OCI-LY1 (cell line): ENCODE measurements at regions not wholly inside any gene's neighbourhood (a gene's known extent, or its start where the extent isn't known, plus 50 kb on each side); places are given as distances from the start of the nearest gene placed in this dataset.

Source experiments
- H2AFZ ChIP-seq: fragments of 200-600 bp; sonication (generic), shearing (Covaris generic); 2 replicates; pipeline ENCODE4 v1.6.0; 2014; ENCODE audit warnings: antibody characterized with exemption, mild to moderate bottlenecking, low read length
- H3F3A ChIP-seq: fragments of 200-600 bp; sonication (generic), shearing (Covaris generic); 2 replicates; pipeline ENCODE4 v1.6.0; 2014; ENCODE audit warnings: mild to moderate bottlenecking, antibody characterized with exemption, low read length, moderate library complexity; ENCODE audit not compliant: insufficient read depth
- H3K27ac ChIP-seq: fragments of 200-600 bp; sonication (generic); 2 replicates; pipeline ENCODE4 v1.5.1; 2014; ENCODE audit warnings: low read length, mixed run types, mild to moderate bottlenecking, low read depth; ENCODE audit not compliant: poor library complexity, severe bottlenecking
- H3K27me3 ChIP-seq: fragments of 200-600 bp; sonication (generic); 2 replicates; pipeline ENCODE4 v1.6.0; 2014; ENCODE audit warnings: antibody characterized with exemption, mild to moderate bottlenecking, low read length, moderate library complexity; ENCODE audit not compliant: insufficient read depth
- H3K36me3 ChIP-seq: fragments of 200-600 bp; sonication (generic); 2 replicates; pipeline ENCODE4 v1.6.1; 2014; ENCODE audit warnings: mild to moderate bottlenecking, antibody characterized with exemption, low read length, moderate library complexity, mixed read lengths; ENCODE audit not compliant: insufficient read depth
- H3K4me1 ChIP-seq: fragments of 200-600 bp; sonication (generic); 2 replicates; pipeline ENCODE4 v1.5.1; 2014; ENCODE audit warnings: mild to moderate bottlenecking, low read length, moderate library complexity; ENCODE audit not compliant: insufficient read depth, severe bottlenecking
- H3K4me2 ChIP-seq: fragments of 200-600 bp; sonication (generic), shearing (Covaris generic); 2 replicates; pipeline ENCODE4 v1.6.1; 2014; ENCODE audit warnings: low read length
- H3K4me3 ChIP-seq: fragments of 200-600 bp; sonication (generic); 2 replicates; pipeline ENCODE4 v1.5.1; 2014; ENCODE audit warnings: low read length, low read depth, mild to moderate bottlenecking, mixed read lengths; ENCODE audit not compliant: poor library complexity, severe bottlenecking
- H3K79me2 ChIP-seq: fragments of 200-600 bp; shearing (Covaris generic); 2 replicates; pipeline ENCODE4 v1.6.1; 2016; ENCODE audit warnings: mixed run types, low read length, mixed read lengths; ENCODE audit not compliant: insufficient read depth
- H3K9ac ChIP-seq: fragments of 200-600 bp; sonication (generic), shearing (Covaris generic); 2 replicates; pipeline ENCODE4 v1.6.1; 2014; ENCODE audit warnings: mild to moderate bottlenecking, low read length, mixed read lengths
- H3K9me2 ChIP-seq: fragments of 200-600 bp; sonication (generic), shearing (Covaris generic); 2 replicates; pipeline ENCODE4 v1.6.1; 2014; ENCODE audit warnings: low read depth, mild to moderate bottlenecking, low read length, mixed read lengths
- H3K9me3 ChIP-seq: fragments of 200-600 bp; shearing (Covaris generic); 2 replicates; pipeline ENCODE4 v1.6.1; 2014; ENCODE audit warnings: low read length, mixed read lengths
- H4K20me1 ChIP-seq: fragments of 200-600 bp; sonication (generic), shearing (Covaris generic); 2 replicates; pipeline ENCODE4 v1.6.0; 2016; ENCODE audit warnings: mild to moderate bottlenecking, low read length; ENCODE audit not compliant: insufficient read depth
- CTCF ChIP-seq: fragments of 200-600 bp; sonication (generic), shearing (Covaris generic); IDR thresholded peaks from 2 replicates; pipeline ENCODE4 v1.5.1; 2017; ENCODE audit warnings: mild to moderate bottlenecking, antibody characterized with exemption, low read length, moderate library complexity, mixed read lengths
- EZH2 ChIP-seq: fragments of 200-600 bp; sonication (generic), shearing (Covaris generic); IDR thresholded peaks from 2 replicates; pipeline ENCODE4 v1.8.0; 2017; ENCODE audit warnings: borderline replicate concordance, mixed run types, mild to moderate bottlenecking, antibody characterized with exemption, low read length, moderate library complexity, mixed read lengths

GRCh38 chr20:59519707-59520014, 84.7 kb upstream of the PHACTR3 start:
- no peaks in the 10 kb centered on the region for H3K4me1 ChIP-seq

GRCh38 chr20:59520814-59521213, 83.5 kb upstream of the PHACTR3 start:
- no peaks in the 10 kb centered on the region for H3K4me1 ChIP-seq
- H3K9me2 ChIP-seq: no peaks in the 10 kb centered on the region
- no peak overlapping the region for H3K9ac ChIP-seq
- no peaks in the 10 kb centered on the region for H3F3A ChIP-seq
- no peak overlapping the region for H3K4me3 ChIP-seq
- H3K9me3 ChIP-seq: no peaks in the 10 kb centered on the region
- H4K20me1 ChIP-seq: no peaks in the 10 kb centered on the region
- no peak for TF ChIP-seq CTCF
- TF ChIP-seq EZH2: no peak
- no peak overlapping the region for H3K4me2 ChIP-seq
- no peaks in the 10 kb centered on the region for H3K36me3 ChIP-seq
- no peak overlapping the region for H2AFZ ChIP-seq
- no peaks in the 10 kb centered on the region for H3K79me2 ChIP-seq
- no peak overlapping the region for H3K27ac ChIP-seq
- H3K27me3 ChIP-seq: no peaks in the 10 kb centered on the region

More at GRCh38 chr20:59519707-59520014, 84.7 kb upstream of the PHACTR3 start:
- Histone ChIP-seq H3K79me2 (no peaks in the 10 kb centered on the region), H3K36me3 (no peaks in the 10 kb centered on the region), H3K27me3 (no peaks in the 10 kb centered on the region), H3K4me2 (no peak overlapping the region), H2AFZ (no peak overlapping the region), H3F3A (no peaks in the 10 kb centered on the region), H3K27ac (no peak overlapping the region), H3K9me2 (no peaks in the 10 kb centered on the region), H3K4me3 (no peak overlapping the region), H3K9ac (no peak overlapping the region), H4K20me1 (no peaks in the 10 kb centered on the region), H3K9me3 (no peaks in the 10 kb centered on the region)
- TF ChIP-seq EZH2: no peak
- no peak for TF ChIP-seq CTCF

GRCh38 chr20:59525500-59526241, 78.7 kb upstream of the PHACTR3 start:
- TF ChIP-seq CTCF (peak; percentile 81), EZH2 (no peak)
- Histone ChIP-seq H4K20me1 (no peaks in the 10 kb centered on the region), H3K9ac (no peak overlapping the region), H3K27ac (no peak overlapping the region), H3K9me2 (no peaks in the 10 kb centered on the region), H3K9me3 (no peaks in the 10 kb centered on the region), H3K4me1 (no peaks in the 10 kb centered on the region), H3K4me3 (no peak overlapping the region), H3K27me3 (no peaks in the 10 kb centered on the region), H2AFZ (no peak overlapping the region), H3F3A (no peaks in the 10 kb centered on the region), H3K79me2 (no peaks in the 10 kb centered on the region), H3K4me2 (no peak overlapping the region), H3K36me3 (no peaks in the 10 kb centered on the region)
